H1 (cell line): ENCODE measurements at regions not wholly inside any gene's neighbourhood (a gene's known extent, or its start where the extent isn't known, plus 50 kb on each side); places are given as distances from the start of the nearest gene placed in this dataset.
A peak's percentile ranks its signal among the peaks of the same experiment; 100 is the strongest.
"Not testable (repeated sequence)": the region's sequence is repeated elsewhere in the genome, so short reads cannot be mapped to it uniquely, and the experiment has no call there.

Source experiments
- CREB1 ChIP-seq: IDR thresholded peaks from 2 replicates; pipeline ENCODE4 v1.6.1; 2012; ENCODE audit warnings: inconsistent platforms
- POLR2A ChIP-seq, 2 experiments: IDR thresholded peaks; 1 replicate in 1 of 2; 2 replicates in 1 of 2; pipeline ENCODE4 v1.6.1; 2011; ENCODE audit warnings: low read depth in 2 of 2, low read length in 2 of 2, mild to moderate bottlenecking in 2 of 2; ENCODE audit errors: control extremely low read depth in 1 of 2
- RFX5 ChIP-seq: IDR thresholded peaks from 2 replicates; pipeline ENCODE4 v1.6.1; 2011; ENCODE audit warnings: low read depth, low read length, improper control_type of control experiment, borderline replicate concordance
- SIX5 ChIP-seq: IDR thresholded peaks from 2 replicates; pipeline ENCODE4 v1.6.1; 2011; ENCODE audit warnings: mild to moderate bottlenecking, low read depth, low read length
- TF ChIP-seq, protein P1 (sequence below), 3 experiments: IDR thresholded peaks; 1 replicate in 2 of 3; 2 replicates in 1 of 3; pipeline versions ENCODE4 v1.5.1 to v1.6.1; 2011; ENCODE audit warnings: low read length in 3 of 3, mild to moderate bottlenecking in 3 of 3, inconsistent platforms in 2 of 3, low read depth in 1 of 3, moderate library complexity in 1 of 3; ENCODE audit not compliant: insufficient read depth in 1 of 3; ENCODE audit errors: control extremely low read depth in 1 of 3

DNA sequence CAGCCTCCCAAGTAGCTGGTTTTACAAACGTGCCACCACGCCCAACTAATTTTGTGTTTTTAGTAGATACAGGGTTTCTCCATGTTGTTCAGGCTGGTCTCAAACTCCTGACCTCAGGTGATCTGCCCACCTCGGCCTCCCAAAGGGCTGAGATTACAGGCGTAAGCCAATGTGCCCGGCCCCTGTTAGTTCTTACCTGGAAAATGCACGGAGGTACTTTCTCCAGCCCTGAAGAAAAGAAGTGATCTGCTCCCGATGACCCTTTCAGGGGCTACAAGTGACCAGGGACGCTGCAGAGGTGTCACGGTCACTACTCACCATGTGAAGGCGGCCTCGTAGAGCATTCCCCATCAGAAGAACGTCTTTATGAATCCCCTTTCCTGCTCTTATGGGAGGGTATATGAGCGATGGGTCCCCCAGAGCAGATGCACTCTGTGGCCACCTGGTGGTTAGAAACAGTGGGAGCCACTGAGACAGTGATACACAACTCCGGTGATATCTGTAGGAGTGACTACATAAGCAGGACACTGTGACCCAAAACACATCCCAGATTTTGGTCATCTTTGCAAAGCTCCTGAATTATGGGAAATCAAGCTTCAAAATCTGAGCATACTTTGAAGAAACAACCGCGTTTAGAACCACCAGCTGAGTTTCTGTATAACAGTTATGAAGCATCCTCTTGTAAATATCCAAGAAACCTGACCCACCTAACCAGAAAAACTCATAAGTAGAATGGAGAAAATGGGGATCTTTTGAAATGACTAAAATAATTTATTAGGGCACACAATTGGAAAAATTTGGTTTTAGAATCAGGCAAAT is 102.7 kb upstream of the NBPF11 start:
- not testable (repeated sequence) for TF ChIP-seq CREB1; POLR2A (IDR thresholded peaks at IDR 0.05; ENCODE audit: control extremely low read depth in 1 of 2, low read depth in 2 of 2, low read length in 2 of 2); SIX5; RFX5
- TF ChIP-seq, protein P1, sequence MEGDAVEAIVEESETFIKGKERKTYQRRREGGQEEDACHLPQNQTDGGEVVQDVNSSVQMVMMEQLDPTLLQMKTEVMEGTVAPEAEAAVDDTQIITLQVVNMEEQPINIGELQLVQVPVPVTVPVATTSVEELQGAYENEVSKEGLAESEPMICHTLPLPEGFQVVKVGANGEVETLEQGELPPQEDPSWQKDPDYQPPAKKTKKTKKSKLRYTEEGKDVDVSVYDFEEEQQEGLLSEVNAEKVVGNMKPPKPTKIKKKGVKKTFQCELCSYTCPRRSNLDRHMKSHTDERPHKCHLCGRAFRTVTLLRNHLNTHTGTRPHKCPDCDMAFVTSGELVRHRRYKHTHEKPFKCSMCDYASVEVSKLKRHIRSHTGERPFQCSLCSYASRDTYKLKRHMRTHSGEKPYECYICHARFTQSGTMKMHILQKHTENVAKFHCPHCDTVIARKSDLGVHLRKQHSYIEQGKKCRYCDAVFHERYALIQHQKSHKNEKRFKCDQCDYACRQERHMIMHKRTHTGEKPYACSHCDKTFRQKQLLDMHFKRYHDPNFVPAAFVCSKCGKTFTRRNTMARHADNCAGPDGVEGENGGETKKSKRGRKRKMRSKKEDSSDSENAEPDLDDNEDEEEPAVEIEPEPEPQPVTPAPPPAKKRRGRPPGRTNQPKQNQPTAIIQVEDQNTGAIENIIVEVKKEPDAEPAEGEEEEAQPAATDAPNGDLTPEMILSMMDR (IDR thresholded peaks at IDR 0.05; ENCODE audit: control extremely low read depth in 1 of 3, insufficient read depth in 1 of 3, low read depth in 1 of 3, low read length in 3 of 3) = peak; percentile 56 to 67 (median 62)
